ENCODE measurements at regions not wholly inside any gene's neighbourhood (a gene's known extent, or its start where the extent isn't known, plus 50 kb on each side); places are given as distances from the start of the nearest gene placed in this dataset.

DNA sequence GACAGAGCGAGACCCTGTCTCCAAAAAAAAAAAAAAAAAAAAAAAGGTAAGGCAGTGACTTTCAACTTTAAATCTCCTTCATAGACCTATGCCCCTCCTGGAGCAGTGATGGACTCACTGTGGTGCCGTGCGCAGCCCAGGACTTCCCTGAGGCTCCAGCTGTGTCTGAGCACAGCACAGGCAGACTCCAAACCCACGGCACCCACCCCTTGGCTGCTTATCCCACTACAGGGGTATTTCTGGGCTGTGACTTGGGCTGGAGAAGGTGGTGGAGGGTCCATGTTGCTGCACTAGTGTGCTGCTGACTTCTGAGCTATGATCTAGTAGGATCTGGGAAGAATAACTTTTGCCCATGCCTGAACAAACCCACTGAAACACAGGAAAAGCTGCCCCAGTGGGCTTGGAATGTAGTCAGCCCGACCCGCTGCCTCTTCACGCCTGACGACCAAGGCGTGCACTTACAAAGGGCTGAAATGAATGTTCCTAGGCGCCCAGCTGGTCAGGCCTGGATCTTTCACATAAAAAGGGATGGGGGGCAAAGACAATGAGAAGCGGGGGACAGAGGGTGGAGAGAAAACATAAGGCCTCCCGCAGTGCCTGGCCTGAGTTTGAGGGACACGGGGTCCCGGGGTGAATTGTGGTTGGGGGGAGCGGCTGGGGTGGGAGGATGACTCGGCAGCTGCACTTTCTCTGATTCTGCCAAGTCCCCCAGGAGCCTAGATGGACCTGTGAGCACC, 83.0 kb downstream of the IRF8 start (continued):
- TF ChIP-seq, protein P1, sequence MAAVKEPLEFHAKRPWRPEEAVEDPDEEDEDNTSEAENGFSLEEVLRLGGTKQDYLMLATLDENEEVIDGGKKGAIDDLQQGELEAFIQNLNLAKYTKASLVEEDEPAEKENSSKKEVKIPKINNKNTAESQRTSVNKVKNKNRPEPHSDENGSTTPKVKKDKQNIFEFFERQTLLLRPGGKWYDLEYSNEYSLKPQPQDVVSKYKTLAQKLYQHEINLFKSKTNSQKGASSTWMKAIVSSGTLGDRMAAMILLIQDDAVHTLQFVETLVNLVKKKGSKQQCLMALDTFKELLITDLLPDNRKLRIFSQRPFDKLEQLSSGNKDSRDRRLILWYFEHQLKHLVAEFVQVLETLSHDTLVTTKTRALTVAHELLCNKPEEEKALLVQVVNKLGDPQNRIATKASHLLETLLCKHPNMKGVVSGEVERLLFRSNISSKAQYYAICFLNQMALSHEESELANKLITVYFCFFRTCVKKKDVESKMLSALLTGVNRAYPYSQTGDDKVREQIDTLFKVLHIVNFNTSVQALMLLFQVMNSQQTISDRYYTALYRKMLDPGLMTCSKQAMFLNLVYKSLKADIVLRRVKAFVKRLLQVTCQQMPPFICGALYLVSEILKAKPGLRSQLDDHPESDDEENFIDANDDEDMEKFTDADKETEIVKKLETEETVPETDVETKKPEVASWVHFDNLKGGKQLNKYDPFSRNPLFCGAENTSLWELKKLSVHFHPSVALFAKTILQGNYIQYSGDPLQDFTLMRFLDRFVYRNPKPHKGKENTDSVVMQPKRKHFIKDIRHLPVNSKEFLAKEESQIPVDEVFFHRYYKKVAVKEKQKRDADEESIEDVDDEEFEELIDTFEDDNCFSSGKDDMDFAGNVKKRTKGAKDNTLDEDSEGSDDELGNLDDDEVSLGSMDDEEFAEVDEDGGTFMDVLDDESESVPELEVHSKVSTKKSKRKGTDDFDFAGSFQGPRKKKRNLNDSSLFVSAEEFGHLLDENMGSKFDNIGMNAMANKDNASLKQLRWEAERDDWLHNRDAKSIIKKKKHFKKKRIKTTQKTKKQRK (IDR thresholded peaks at IDR 0.05; ENCODE audit: low read depth, low read length) = no peak
- TF ChIP-seq BMI1 (IDR thresholded peaks at IDR 0.05; ENCODE audit: borderline replicate concordance) = no peak
- no peak for TF ChIP-seq ZNF622 (IDR thresholded peaks at IDR 0.05)

DNA sequence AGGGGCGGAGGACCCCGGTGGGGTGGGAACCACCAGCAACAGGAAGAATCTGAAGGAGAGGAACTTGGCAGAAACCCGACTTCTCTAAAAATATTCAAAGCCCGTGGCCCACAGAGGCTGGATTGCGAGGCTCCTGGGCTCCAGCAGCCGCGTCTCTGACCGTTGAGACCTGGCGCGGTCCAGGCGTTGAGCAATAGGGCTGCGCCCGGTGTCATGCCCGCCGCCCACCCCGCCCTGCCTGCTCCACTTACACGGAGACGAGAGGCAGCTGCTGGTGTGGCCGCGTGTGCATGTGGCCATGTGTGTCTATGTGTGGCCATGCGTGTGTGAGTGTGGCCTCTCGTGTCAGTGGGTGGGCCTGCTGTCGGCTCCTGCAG, 83.6 kb downstream of the IRF8 start:
- BruUV-seq (replicated peaks) = no TSS peak
- RAD21 ChIA-PET (ENCODE audit: unreplicated experiment) = interaction anchor here (1.4 to 2.4 kb wide), 2 partner anchors 161 to 163 kb away, joined by 6 to 8 read pairs; no protein-coding TSS in a partner anchor
- Histone ChIP-seq H3K9me3 (replicated peaks; ENCODE audit: control insufficient read depth, insufficient read depth, low read length) (no peaks in the 10 kb centered on the region), H2AFZ (ENCODE audit: control insufficient read depth, low read depth, low read length) (no peak overlapping the region), H3K4me1 (ENCODE audit: control insufficient read depth, insufficient read depth, low read length) (peaks cover 44% of the 10 kb centered on the region), H3K9ac (ENCODE audit: control insufficient read depth, insufficient read depth, low read length) (no peak overlapping the region), H3K36me3 (ENCODE audit: control insufficient read depth in 2 of 2, insufficient read depth in 2 of 2, low read length in 1 of 2) (no peaks in the 10 kb centered on the region), H3K27ac (ENCODE audit: control insufficient read depth, insufficient read depth) (no peak overlapping the region), H3K79me2 (ENCODE audit: control insufficient read depth, insufficient read depth, low read length) (peaks cover 3% of the 10 kb centered on the region), H4K20me1 (ENCODE audit: control insufficient read depth, insufficient read depth) (no peaks in the 10 kb centered on the region), H3K4me2 (ENCODE audit: control insufficient read depth, insufficient read depth) (no peak overlapping the region), H3K27me3 (replicated peaks in 1 of 2; ENCODE audit: control insufficient read depth in 2 of 2, insufficient read depth in 2 of 2, low read length in 1 of 2) (no peaks in the 10 kb centered on the region), H3K4me3 (no peak overlapping the region)
- POLR2A ChIA-PET = interaction anchor here (0.7 kb wide), 1 partner anchor 93 kb away, joined by 5 read pairs; no protein-coding TSS in a partner anchor
- DNase-seq (ENCODE audit: low read depth, low spot score) (no peak), ATAC-seq (no peak), FAIRE-seq (no peak)
- WGBS (ENCODE audit: insufficient coverage, insufficient replicate concordance, low lambda C conversion rate, missing lambda C conversion rate) = 68% methylated on average over 22 of the region's 23 CpGs
- TF ChIP-seq, protein P2, sequence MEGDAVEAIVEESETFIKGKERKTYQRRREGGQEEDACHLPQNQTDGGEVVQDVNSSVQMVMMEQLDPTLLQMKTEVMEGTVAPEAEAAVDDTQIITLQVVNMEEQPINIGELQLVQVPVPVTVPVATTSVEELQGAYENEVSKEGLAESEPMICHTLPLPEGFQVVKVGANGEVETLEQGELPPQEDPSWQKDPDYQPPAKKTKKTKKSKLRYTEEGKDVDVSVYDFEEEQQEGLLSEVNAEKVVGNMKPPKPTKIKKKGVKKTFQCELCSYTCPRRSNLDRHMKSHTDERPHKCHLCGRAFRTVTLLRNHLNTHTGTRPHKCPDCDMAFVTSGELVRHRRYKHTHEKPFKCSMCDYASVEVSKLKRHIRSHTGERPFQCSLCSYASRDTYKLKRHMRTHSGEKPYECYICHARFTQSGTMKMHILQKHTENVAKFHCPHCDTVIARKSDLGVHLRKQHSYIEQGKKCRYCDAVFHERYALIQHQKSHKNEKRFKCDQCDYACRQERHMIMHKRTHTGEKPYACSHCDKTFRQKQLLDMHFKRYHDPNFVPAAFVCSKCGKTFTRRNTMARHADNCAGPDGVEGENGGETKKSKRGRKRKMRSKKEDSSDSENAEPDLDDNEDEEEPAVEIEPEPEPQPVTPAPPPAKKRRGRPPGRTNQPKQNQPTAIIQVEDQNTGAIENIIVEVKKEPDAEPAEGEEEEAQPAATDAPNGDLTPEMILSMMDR (IDR thresholded peaks at IDR 0.05 in 2 of 3, conservative IDR thresholded peaks at IDR 0.05 in 1 of 3; ENCODE audit: control insufficient read depth in 2 of 3, extremely low read depth in 1 of 3, insufficient read depth in 1 of 3, low read depth in 3 of 3, low read length in 3 of 3) = no peak
- 0 out of 2 replicates have a peak, but pooled peaks have one; percentile 62 for TF ChIP-seq TCF3 (IDR thresholded peaks at IDR 0.05; ENCODE audit: borderline replicate concordance, insufficient read depth, low read depth, low read length)
- CTCF ChIA-PET = interaction anchor here (0.8 to 3.9 kb wide), 4 partner anchors 17 to 161 kb away, joined by 3 to 25 read pairs (median 6); no protein-coding TSS in a partner anchor
- intact Hi-C loops (cut with micrococcal nuclease; ENCODE audit: unreplicated experiment) (no loop called here), in situ Hi-C loops (cut with MboI) (no loop called here)
- SMC1A ChIA-PET (ENCODE audit: uncharacterized antibody, unreplicated experiment) = interaction anchor here (1.0 to 2.8 kb wide), 3 partner anchors 8 to 83 kb away, joined by 3 to 9 read pairs (median 3); partner anchors contain the start of gene IRF8

Measured in GM12878 (cell line).